GM19023 (cell line): ENCODE measurements at regions not wholly inside any gene's neighbourhood (a gene's known extent, or its start where the extent isn't known, plus 50 kb on each side); places are given as distances from the start of the nearest gene placed in this dataset.
"Not testable (repeated sequence)": the region's sequence is repeated elsewhere in the genome, so short reads cannot be mapped to it uniquely, and the experiment has no call there.

Source experiments
- ATAC-seq: cut with Tn5 transposase; IDR thresholded peaks from one replicate; pipeline ENCODE4 v1.9.1; 2021; ENCODE audit warnings: mild to moderate bottlenecking, moderate library complexity; ENCODE audit not compliant: unreplicated experiment

GRCh38 chr6:27775138-27775795 is 136.9 kb downstream of the OR2B2 start:
- ATAC-seq: not testable (repeated sequence)

GRCh38 chr6:27774264-27774600 is 138.0 kb downstream of the OR2B2 start:
- not testable (repeated sequence) for ATAC-seq

- not testable (repeated sequence) for ATAC-seq
Observed at GRCh38 chr6:27773542-27774263, 138.5 kb downstream of the OR2B2 start.

- ATAC-seq: no peak
Observed at GRCh38 chr6:27772261-27773001, 139.8 kb downstream of the OR2B2 start.

GRCh38 chr6:27771235-27771634 is 141.0 kb downstream of the OR2B2 start:
- no peak for ATAC-seq

- no peak for ATAC-seq
Observed at GRCh38 chr6:27770724-27771123, 141.5 kb downstream of the OR2B2 start.

- no peak for ATAC-seq
Observed at GRCh38 chr6:27768556-27768955, 143.6 kb downstream of the OR2B2 start.

GRCh38 chr6:27767851-27768250 is 144.3 kb downstream of the OR2B2 start:
- ATAC-seq: no peak

GRCh38 chr6:27766405-27766804 is 145.8 kb downstream of the OR2B2 start:
- ATAC-seq: no peak

GRCh38 chr6:27765028-27765590 is 147.1 kb downstream of the OR2B2 start:
- no peak for ATAC-seq

- ATAC-seq: no peak
Observed at GRCh38 chr6:27761391-27761790, 150.8 kb downstream of the OR2B2 start.

- no peak for ATAC-seq
Observed at GRCh38 chr6:27760464-27760863, 151.7 kb downstream of the OR2B2 start.

- ATAC-seq: no peak
Observed at GRCh38 chr6:27759930-27760329, 152.3 kb downstream of the OR2B2 start.

GRCh38 chr6:27758491-27758890 is 153.7 kb downstream of the OR2B2 start:
- ATAC-seq: no peak

- peak; percentile 43 for ATAC-seq
Observed at GRCh38 chr6:27757307-27757706, 154.9 kb downstream of the OR2B2 start.

GRCh38 chr6:27755768-27756167 is 156.4 kb downstream of the OR2B2 start:
- no peak for ATAC-seq

- no peak for ATAC-seq
Observed at GRCh38 chr6:27754408-27754782, 157.8 kb downstream of the OR2B2 start.

- ATAC-seq: peak; percentile 61
Observed at GRCh38 chr6:27753668-27754407, 158.4 kb downstream of the OR2B2 start.

GRCh38 chr6:27752038-27752885 is 159.9 kb downstream of the OR2B2 start:
- peak; percentile 8 for ATAC-seq

GRCh38 chr6:27748661-27749060 is 163.5 kb downstream of the OR2B2 start:
- no peak for ATAC-seq
